Left kidney (tissue), 1 donor: ENCODE measurements at regions not wholly inside any gene's neighbourhood (a gene's known extent, or its start where the extent isn't known, plus 50 kb on each side); places are given as distances from the start of the nearest gene placed in this dataset.
"Not testable (repeated sequence)": the region's sequence is repeated elsewhere in the genome, so short reads cannot be mapped to it uniquely, and the experiment has no call there.

Experiments used
- DNase-seq: peaks from one replicate; pipeline ENCODE4 v3.0.0-alpha.2; 2013

GRCh38 chr1:146883190-146883589, 54.9 kb upstream of the NBPF12 start:
- DNase-seq, result not testable (repeated sequence)

- not testable (repeated sequence) for DNase-seq
Measured at GRCh38 chr1:146881096-146881495, 57.0 kb upstream of the NBPF12 start.

GRCh38 chr1:146863799-146864319, 74.3 kb upstream of the NBPF12 start:
- DNase-seq, result not testable (repeated sequence)

GRCh38 chr1:146853147-146853546, 85.0 kb upstream of the NBPF12 start:
- peak; percentile 0 for DNase-seq

- not testable (repeated sequence) for DNase-seq
Measured at GRCh38 chr1:146850352-146850889, 87.7 kb upstream of the NBPF12 start.

- DNase-seq, result not testable (repeated sequence)
Measured at GRCh38 chr1:146838725-146839124, 99.4 kb upstream of the NBPF12 start.

GRCh38 chr1:146826957-146827356, 111.2 kb upstream of the NBPF12 start:
- not testable (repeated sequence) for DNase-seq

- not testable (repeated sequence) for DNase-seq
Measured at GRCh38 chr1:146794236-146794635, 143.9 kb upstream of the NBPF12 start.

GRCh38 chr1:146792725-146793124, 145.4 kb upstream of the NBPF12 start:
- peak; percentile 12 for DNase-seq

- not testable (repeated sequence) for DNase-seq
Measured at GRCh38 chr1:146784212-146784940, 153.7 kb upstream of the NBPF12 start.

- not testable (repeated sequence) for DNase-seq
Measured at GRCh38 chr1:146781235-146781634, 156.9 kb upstream of the NBPF12 start.

GRCh38 chr1:146777826-146778602, 160.1 kb upstream of the NBPF12 start:
- peak; percentile 71 for DNase-seq

GRCh38 chr1:146774988-146775387, 163.1 kb upstream of the NBPF12 start:
- DNase-seq, result not testable (repeated sequence)

- DNase-seq, result not testable (repeated sequence)
Measured at GRCh38 chr1:146774271-146774670, 163.9 kb upstream of the NBPF12 start.

GRCh38 chr1:146771409-146771808, 166.7 kb upstream of the NBPF12 start:
- DNase-seq, result not testable (repeated sequence)

GRCh38 chr1:146770998-146771397, 167.1 kb upstream of the NBPF12 start:
- not testable (repeated sequence) for DNase-seq

GRCh38 chr1:146763234-146763633, 174.9 kb upstream of the NBPF12 start:
- DNase-seq, result not testable (repeated sequence)

GRCh38 chr1:146756858-146757257, 181.3 kb upstream of the NBPF12 start:
- not testable (repeated sequence) for DNase-seq

- not testable (repeated sequence) for DNase-seq
Measured at GRCh38 chr1:146748686-146749085, 189.4 kb upstream of the NBPF12 start.

GRCh38 chr1:146731981-146732680, 206.0 kb upstream of the NBPF12 start:
- DNase-seq, result not testable (repeated sequence)

- DNase-seq, result not testable (repeated sequence)
Measured at GRCh38 chr1:146729642-146730344, 208.3 kb upstream of the NBPF12 start.
